Stimulated activated CD4-positive, alpha-beta T cell treated with anti-CD3 and anti-CD28 coated beads, Interleukin-1b, Interleukin-23, amount 100 ng/mL, for 24 hours (primary cell): ENCODE measurements at regions not wholly inside any gene's neighbourhood (a gene's known extent, or its start where the extent isn't known, plus 50 kb on each side); places are given as distances from the start of the nearest gene placed in this dataset.

Experiments
- DNase-seq, 4 experiments: peaks; one replicate each; pipeline ENCODE4 v3.0.0-alpha.2; 2020; ENCODE audit warnings: low read depth in 4 of 4, low spot score in 1 of 4

GRCh38 chr11:91773090-91773489, 451.5 kb upstream of the FAT3 start:
- DNase-seq = no peak

GRCh38 chr11:91771961-91772360, 452.7 kb upstream of the FAT3 start:
- DNase-seq = no peak

GRCh38 chr11:91768783-91769182, 455.8 kb upstream of the FAT3 start:
- DNase-seq = no peak

- no peak for DNase-seq
Observed at GRCh38 chr11:91763331-91763730, 461.3 kb upstream of the FAT3 start.

- no peak for DNase-seq
Observed at GRCh38 chr11:91761406-91762025, 463.1 kb upstream of the FAT3 start.

- no peak for DNase-seq
Observed at GRCh38 chr11:91756829-91757480, 467.7 kb upstream of the FAT3 start.

- no peak for DNase-seq
Observed at GRCh38 chr11:91755951-91756707, 468.5 kb upstream of the FAT3 start.

- no peak for DNase-seq
Observed at GRCh38 chr11:91755526-91755925, 469.1 kb upstream of the FAT3 start.

- DNase-seq = no peak
Observed at GRCh38 chr11:91749251-91749650, 475.4 kb upstream of the FAT3 start.

GRCh38 chr11:91742155-91742554, 482.5 kb upstream of the FAT3 start:
- no peak for DNase-seq

- DNase-seq = no peak
Observed at GRCh38 chr11:91731051-91731450, 493.6 kb upstream of the FAT3 start.

- DNase-seq = no peak
Observed at GRCh38 chr11:91730620-91731019, 494.0 kb upstream of the FAT3 start.

- DNase-seq = no peak
Observed at GRCh38 chr11:91730057-91730456, 494.6 kb upstream of the FAT3 start.

- DNase-seq = no peak
Observed at GRCh38 chr11:91717169-91717568, 507.4 kb upstream of the FAT3 start.

GRCh38 chr11:91707652-91708482, 516.8 kb upstream of the FAT3 start:
- no peak for DNase-seq

GRCh38 chr11:91703042-91703441, 521.6 kb upstream of the FAT3 start:
- DNase-seq = no peak

- no peak for DNase-seq
Observed at GRCh38 chr11:91700854-91701253, 523.8 kb upstream of the FAT3 start.

GRCh38 chr11:91698845-91699244, 525.8 kb upstream of the FAT3 start:
- no peak for DNase-seq

GRCh38 chr11:91694331-91694730, 530.3 kb upstream of the FAT3 start:
- no peak for DNase-seq

- DNase-seq = no peak
Observed at GRCh38 chr11:91691872-91692271, 532.7 kb upstream of the FAT3 start.

- no peak for DNase-seq
Observed at GRCh38 chr11:91688672-91689071, 535.9 kb upstream of the FAT3 start.

GRCh38 chr11:91686700-91687099, 537.9 kb upstream of the FAT3 start:
- DNase-seq = no peak
